NT2/D1 (cell line): ENCODE measurements at regions not wholly inside any gene's neighbourhood (a gene's known extent, or its start where the extent isn't known, plus 50 kb on each side); places are given as distances from the start of the nearest gene placed in this dataset.

ENCODE experiments used
- DNase-seq: peaks from one replicate; pipeline ENCODE4 v3.0.0-alpha.2; 2011; ENCODE audit warnings: low read depth, low spot score
- H3K27me3 ChIP-seq: 2 replicates; pipeline ENCODE4 v1.6.0; 2011; ENCODE audit warnings: mild to moderate bottlenecking; ENCODE audit not compliant: insufficient read length, insufficient read depth
- H3K36me3 ChIP-seq: 2 replicates; pipeline ENCODE4 v1.6.1; 2011; ENCODE audit warnings: mild to moderate bottlenecking, low read length, mixed read lengths; ENCODE audit not compliant: insufficient read depth, insufficient read length
- H3K4me1 ChIP-seq: 2 replicates; pipeline ENCODE4 v1.5.1; 2011; ENCODE audit not compliant: insufficient read depth, insufficient read length
- H3K4me3 ChIP-seq: 2 replicates; pipeline ENCODE4 v1.5.1; 2011; ENCODE audit warnings: low read depth; ENCODE audit not compliant: insufficient read length
- H3K9ac ChIP-seq: 2 replicates; pipeline ENCODE4 v1.6.0; 2011; ENCODE audit warnings: low read depth; ENCODE audit not compliant: insufficient read length
- H3K9me3 ChIP-seq: 2 replicates; pipeline ENCODE4 v1.5.1; 2011; ENCODE audit warnings: mild to moderate bottlenecking, low read length; ENCODE audit not compliant: insufficient read depth
- SUZ12 ChIP-seq: IDR thresholded peaks from 2 replicates; pipeline ENCODE4 v1.6.1; 2011; ENCODE audit not compliant: insufficient read length, insufficient read depth; ENCODE audit errors: extremely low read depth
- YY1 ChIP-seq: IDR thresholded peaks from 2 replicates; pipeline ENCODE4 v1.6.1; 2011; ENCODE audit not compliant: insufficient read length, insufficient read depth
- ZNF274 ChIP-seq: IDR thresholded peaks from 2 replicates; pipeline ENCODE4 v1.6.1; 2011; ENCODE audit warnings: mild to moderate bottlenecking, low read depth, low read length

- Histone ChIP-seq H3K9me3 (no peaks in the 10 kb centered on the region), H3K27me3 (no peaks in the 10 kb centered on the region), H3K9ac (no peak overlapping the region), H3K4me1 (no peaks in the 10 kb centered on the region), H3K4me3 (no peak overlapping the region), H3K36me3 (no peaks in the 10 kb centered on the region)
- no peak for TF ChIP-seq ZNF274
- TF ChIP-seq YY1 = no peak
- no peak for TF ChIP-seq SUZ12
- DNase-seq = no peak
Observed at GRCh38 chr5:158486566-158486965, 613.1 kb downstream of the EBF1 start.

DNA sequence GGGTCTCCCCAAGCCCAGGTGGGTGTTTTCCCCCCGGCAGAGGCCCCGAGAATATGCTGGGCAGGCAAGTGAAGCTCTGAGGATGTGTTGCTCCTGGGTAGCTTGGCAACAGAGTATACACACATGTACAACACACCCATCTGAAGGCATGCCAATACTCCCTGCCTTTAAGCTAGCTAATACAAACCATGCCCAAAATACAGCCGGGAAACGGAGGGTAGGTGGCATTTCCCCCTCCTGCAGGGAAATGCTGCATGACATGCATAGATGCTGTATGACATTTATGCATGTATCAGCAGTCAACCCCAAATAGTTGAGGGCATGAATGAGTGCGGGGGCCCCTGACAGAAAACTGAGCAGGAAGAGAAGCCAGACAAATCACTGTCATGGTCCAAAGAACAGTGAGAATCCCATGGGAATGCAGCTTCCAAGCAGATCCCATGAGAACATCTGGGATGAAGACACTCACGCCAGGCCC lies 614.1 kb downstream of the EBF1 start:
- H3K27me3 ChIP-seq = no peaks in the 10 kb centered on the region
- H3K36me3 ChIP-seq = no peaks in the 10 kb centered on the region
- no peaks in the 10 kb centered on the region for H3K9me3 ChIP-seq
- no peak for DNase-seq
- TF ChIP-seq YY1 = no peak
- no peak for TF ChIP-seq ZNF274
- TF ChIP-seq SUZ12 = no peak
- no peak overlapping the region for H3K9ac ChIP-seq
- no peak overlapping the region for H3K4me3 ChIP-seq
- H3K4me1 ChIP-seq = no peaks in the 10 kb centered on the region

DNA sequence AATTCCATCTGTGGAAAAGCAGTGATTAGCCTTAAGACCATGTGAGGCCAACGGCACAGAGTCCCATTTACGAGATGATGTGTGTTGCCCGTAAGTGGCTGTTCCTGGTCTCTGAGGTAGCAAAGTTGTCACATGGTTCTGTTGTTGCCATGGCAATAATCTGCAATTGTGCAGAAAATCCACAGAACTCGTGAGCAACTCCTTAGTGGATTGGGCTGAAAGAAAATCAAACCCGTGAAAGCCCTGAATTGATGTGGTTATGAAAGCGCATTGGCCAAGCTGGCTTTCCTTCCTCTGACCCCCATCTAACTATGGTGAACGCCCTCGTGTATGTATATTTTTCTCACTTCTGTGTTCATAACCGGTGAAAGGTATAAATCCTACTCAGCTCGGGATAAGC lies 614.7 kb downstream of the EBF1 start:
- DNase-seq = no peak
- Histone ChIP-seq H3K9me3 (no peaks in the 10 kb centered on the region), H3K36me3 (no peaks in the 10 kb centered on the region), H3K9ac (no peak overlapping the region), H3K4me3 (no peak overlapping the region), H3K27me3 (no peaks in the 10 kb centered on the region), H3K4me1 (no peaks in the 10 kb centered on the region)
- no peak for TF ChIP-seq YY1
- TF ChIP-seq SUZ12 = no peak
- TF ChIP-seq ZNF274 = no peak

DNA sequence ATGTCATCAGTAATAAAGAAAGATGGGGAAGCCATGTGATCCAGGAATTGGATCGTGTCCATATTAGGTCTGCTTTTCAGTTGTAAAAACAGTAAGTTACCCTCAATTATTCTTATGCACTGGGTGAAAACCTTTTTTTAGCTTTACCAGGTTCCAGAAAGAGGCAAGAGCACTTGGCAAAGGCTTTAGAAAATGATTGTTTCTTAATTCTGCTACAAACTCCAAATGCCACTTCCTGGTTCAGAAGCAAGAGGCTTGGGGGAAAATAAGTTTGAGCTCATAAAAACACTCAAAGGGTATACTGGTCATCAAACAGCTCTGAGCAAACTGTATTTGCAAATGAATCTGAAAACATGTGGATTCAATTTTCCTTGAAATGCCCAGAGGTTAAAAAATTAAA lies 615.6 kb downstream of the EBF1 start:
- no peaks in the 10 kb centered on the region for H3K9me3 ChIP-seq
- no peaks in the 10 kb centered on the region for H3K36me3 ChIP-seq
- H3K9ac ChIP-seq = no peak overlapping the region
- DNase-seq = no peak
- no peaks in the 10 kb centered on the region for H3K27me3 ChIP-seq
- H3K4me1 ChIP-seq = no peaks in the 10 kb centered on the region
- no peak overlapping the region for H3K4me3 ChIP-seq
- no peak for TF ChIP-seq SUZ12
- no peak for TF ChIP-seq ZNF274
- TF ChIP-seq YY1 = no peak

- no peaks in the 10 kb centered on the region for H3K4me1 ChIP-seq
- no peak overlapping the region for H3K9ac ChIP-seq
- no peak overlapping the region for H3K4me3 ChIP-seq
- H3K36me3 ChIP-seq = no peaks in the 10 kb centered on the region
- no peaks in the 10 kb centered on the region for H3K9me3 ChIP-seq
- no peaks in the 10 kb centered on the region for H3K27me3 ChIP-seq
- no peak for TF ChIP-seq YY1
- TF ChIP-seq SUZ12 = no peak
- no peak for TF ChIP-seq ZNF274
- no peak for DNase-seq
Observed at GRCh38 chr5:158483281-158483860, 616.3 kb downstream of the EBF1 start.

- Histone ChIP-seq H3K4me1 (no peaks in the 10 kb centered on the region), H3K4me3 (no peak overlapping the region), H3K36me3 (no peaks in the 10 kb centered on the region), H3K9ac (no peak overlapping the region), H3K27me3 (no peaks in the 10 kb centered on the region), H3K9me3 (no peaks in the 10 kb centered on the region)
- no peak for TF ChIP-seq YY1
- no peak for TF ChIP-seq SUZ12
- TF ChIP-seq ZNF274 = no peak
- DNase-seq = no peak
Observed at GRCh38 chr5:158482125-158482524, 617.6 kb downstream of the EBF1 start.

- Histone ChIP-seq H3K4me3 (no peak overlapping the region), H3K9ac (no peak overlapping the region), H3K4me1 (no peaks in the 10 kb centered on the region), H3K27me3 (no peaks in the 10 kb centered on the region), H3K9me3 (no peaks in the 10 kb centered on the region), H3K36me3 (no peaks in the 10 kb centered on the region)
- no peak for DNase-seq
- TF ChIP-seq YY1 = no peak
- TF ChIP-seq ZNF274 = no peak
- no peak for TF ChIP-seq SUZ12
Observed at GRCh38 chr5:158478139-158478538, 619.2 kb upstream of the CLINT1 start.
